GM21529 (cell line): ENCODE measurements at regions not wholly inside any gene's neighbourhood (a gene's known extent, or its start where the extent isn't known, plus 50 kb on each side); places are given as distances from the start of the nearest gene placed in this dataset.
"Not testable (repeated sequence)": the region's sequence is repeated elsewhere in the genome, so short reads cannot be mapped to it uniquely, and the experiment has no call there.

Source experiments
- ATAC-seq: cut with Tn5 transposase; IDR thresholded peaks from one replicate; pipeline ENCODE4 v1.9.1; 2021; ENCODE audit not compliant: unreplicated experiment

- ATAC-seq: no peak
Measured at GRCh38 chr3:115384381-115384780, 237.3 kb upstream of the ZBTB20 start.

DNA sequence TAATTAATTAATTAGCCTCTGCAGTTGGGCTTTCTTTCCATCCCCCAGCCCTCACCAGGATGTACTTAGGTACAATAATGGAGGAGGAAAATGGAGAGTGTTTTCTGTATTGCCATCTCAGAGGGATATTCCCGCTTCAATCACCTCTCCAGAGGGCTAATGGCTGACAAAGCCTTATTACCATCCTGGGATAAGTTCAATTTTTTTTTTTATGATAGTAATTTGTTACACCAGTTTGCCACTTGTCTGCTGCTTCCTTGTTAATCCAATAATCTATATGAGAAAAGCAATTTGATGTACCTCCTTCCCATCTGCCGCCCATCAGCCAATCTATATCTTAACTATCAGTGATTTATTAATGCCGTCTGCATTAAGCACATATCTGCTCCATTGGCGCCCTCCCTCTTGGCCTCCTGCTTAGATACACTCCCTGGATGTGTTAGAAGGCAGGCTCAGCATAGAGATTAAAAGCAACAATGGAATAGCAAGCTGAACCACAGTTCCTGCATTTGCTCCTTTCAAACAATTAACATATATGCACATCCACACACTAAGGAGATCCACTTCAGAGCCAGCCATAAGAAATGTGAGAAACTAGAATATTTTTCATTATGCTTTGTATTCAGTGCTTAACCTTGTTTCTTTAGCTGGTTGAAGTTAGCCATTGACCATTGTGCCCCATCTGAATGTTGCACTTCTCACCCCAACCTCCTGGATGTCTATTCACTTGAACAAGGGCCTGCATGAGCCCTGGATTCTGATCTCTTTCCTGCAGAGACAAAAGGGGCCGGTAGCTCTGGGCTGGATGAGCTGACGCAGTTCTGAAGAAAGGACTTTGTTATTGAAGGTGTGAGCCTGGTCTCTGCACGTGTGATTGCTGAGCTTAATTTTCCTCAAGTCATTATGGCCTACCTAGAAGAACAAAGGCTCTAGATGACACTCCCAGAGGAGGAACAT lies 237.3 kb upstream of the GAP43 start:
- ATAC-seq: no peak

- no peak for ATAC-seq
Measured at GRCh38 chr3:115388166-115388565, 235.1 kb upstream of the GAP43 start.

GRCh38 chr3:115388811-115389210 lies 234.5 kb upstream of the GAP43 start:
- ATAC-seq: no peak

GRCh38 chr3:115396801-115397200 lies 226.5 kb upstream of the GAP43 start:
- ATAC-seq: no peak

DNA sequence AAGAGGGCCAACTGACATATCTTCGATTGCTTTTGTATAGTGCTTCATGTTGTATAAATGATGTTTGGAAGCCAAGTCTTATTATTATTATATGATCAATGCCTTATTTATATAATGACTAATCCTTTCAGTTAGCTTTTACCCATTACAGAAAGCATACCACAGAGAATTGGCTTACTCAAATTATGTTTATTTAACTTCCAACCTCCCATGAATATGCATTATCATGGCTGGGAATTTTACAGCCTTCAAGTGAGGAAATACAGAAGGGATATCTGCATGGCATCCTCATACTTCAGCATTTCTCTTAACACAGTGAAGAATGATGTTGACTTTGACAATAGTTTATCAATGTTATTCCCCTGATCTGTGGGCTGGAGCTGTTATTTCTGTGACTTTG lies 225.9 kb upstream of the GAP43 start:
- ATAC-seq: no peak

- no peak for ATAC-seq
Measured at GRCh38 chr3:115398506-115398905, 224.8 kb upstream of the GAP43 start.

GRCh38 chr3:115399750-115400149 lies 223.6 kb upstream of the GAP43 start:
- no peak for ATAC-seq

DNA sequence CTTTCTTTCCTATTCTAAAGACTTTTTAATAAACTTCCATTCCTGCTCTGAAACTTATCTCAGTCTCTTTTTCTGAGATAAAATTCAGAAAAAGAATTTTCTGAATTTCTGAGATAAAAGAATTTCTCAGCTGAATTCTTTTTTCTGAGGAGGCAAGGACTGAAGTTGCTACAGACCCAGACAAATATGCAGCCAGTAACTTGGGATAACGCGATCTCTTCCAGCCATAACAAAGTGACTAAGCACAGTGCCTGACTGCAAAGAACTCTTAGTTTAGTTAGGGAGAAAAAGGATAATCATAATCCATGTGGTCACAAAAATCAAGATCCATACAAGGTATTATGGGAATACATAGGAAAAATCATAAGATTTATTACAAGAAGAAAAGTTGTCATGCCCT lies 222.0 kb upstream of the GAP43 start:
- ATAC-seq: no peak

GRCh38 chr3:115401851-115402501 lies 221.3 kb upstream of the GAP43 start:
- no peak for ATAC-seq

GRCh38 chr3:115402651-115403050 lies 220.7 kb upstream of the GAP43 start:
- no peak for ATAC-seq

- ATAC-seq: no peak
Measured at GRCh38 chr3:115403786-115404185, 219.5 kb upstream of the GAP43 start.

DNA sequence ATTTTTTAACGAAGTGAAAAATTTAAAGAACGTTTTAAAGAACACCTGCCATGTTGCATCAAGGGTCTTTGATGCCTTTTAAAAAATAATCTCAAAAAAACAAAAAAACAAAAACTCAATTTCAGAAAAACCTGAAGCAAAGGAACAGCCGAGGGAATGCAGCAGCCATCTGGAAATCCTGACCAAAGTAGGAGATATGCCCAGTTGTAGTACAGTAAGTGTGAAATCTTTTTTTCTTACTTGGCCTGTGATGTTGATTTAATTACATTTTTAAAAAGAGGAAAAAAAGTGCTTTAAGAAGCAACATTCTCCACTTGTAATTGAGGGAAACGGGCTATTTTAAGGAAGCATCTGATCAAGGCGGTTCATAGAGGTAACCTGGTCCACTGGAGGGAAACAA lies 213.7 kb upstream of the GAP43 start:
- ATAC-seq: no peak

GRCh38 chr3:115414610-115415009 lies 208.7 kb upstream of the GAP43 start:
- ATAC-seq: not testable (repeated sequence)

DNA sequence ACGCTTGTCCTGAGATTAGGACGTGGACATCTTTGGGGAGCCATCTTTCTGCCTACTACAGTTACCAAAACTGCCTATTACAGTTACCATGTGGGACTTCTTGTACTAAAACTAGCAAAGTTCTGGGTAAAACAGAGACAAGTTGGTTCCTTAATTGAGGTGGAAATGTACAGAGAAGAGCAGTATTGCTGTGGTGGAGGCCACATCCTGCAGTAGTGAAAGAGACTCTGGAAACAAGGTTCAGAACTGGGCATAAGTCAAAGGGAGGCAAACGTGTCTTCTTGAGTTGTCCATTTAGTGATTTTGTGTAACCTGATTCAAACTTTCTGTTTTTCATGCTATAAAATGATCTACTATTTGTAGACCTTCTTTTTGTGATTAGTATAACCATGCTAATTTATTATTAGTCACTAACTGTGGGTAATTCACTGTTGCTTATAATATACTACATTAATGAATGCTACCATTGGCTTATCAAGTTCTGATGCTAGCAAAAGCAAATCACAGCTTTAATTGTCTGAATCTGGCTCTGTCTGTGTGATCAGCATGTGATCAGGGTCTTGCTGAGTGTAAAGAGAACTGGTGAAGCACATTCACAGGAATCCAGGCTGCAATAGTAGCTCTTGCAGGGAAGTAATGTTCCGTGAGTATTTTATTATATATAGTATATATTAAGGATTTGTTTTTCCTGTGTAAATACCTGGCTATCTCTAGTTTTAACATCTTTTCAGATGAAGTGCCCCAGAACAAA lies 207.9 kb upstream of the GAP43 start:
- no peak for ATAC-seq

- ATAC-seq: no peak
Measured at GRCh38 chr3:115418583-115418982, 204.7 kb upstream of the GAP43 start.

DNA sequence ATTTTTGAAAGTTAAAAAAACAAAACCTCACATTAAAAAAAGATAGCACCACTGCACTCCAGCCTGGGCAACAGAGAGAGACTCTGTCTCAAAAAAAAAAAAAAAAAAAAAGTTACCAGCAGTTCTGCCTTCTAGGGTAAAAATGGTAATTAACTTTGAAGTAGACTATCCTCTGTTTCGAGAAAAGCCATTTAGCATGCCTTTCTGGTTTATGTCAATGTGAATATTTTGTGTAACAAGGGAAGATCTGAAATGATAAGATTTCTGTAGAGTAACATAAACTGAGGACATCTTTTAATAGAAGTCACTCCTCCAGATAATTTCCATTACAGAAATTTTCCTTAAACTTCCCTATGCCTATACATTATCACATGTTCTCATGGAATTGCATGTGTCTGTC lies 203.2 kb upstream of the GAP43 start:
- ATAC-seq: no peak

- no peak for ATAC-seq
Measured at GRCh38 chr3:115423170-115423569, 200.1 kb upstream of the GAP43 start.

GRCh38 chr3:115428841-115429240 lies 194.5 kb upstream of the GAP43 start:
- no peak for ATAC-seq

- ATAC-seq: no peak
Measured at GRCh38 chr3:115436767-115437301, 186.5 kb upstream of the GAP43 start.

DNA sequence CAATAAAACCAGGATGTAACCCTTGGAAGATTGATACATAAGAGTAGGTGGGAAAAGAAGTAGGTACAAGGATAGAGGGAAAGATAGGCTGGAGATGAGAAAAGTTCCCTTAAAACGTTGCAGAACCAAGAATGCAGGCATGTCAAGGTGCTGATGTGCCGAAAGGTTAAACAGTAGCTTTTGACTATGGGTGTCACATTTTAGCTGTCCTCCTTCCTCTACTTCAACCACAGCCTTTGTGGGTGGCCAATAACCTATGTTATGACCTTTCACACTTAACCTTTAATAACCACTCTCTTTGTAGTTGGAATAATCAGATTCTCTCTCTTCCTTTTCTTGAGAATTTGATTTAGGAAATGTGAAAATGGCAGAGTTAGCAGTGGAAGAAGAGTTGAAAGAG lies 184.5 kb upstream of the GAP43 start:
- ATAC-seq: no peak
